Hepatocyte (in vitro differentiated cells): ENCODE measurements at regions not wholly inside any gene's neighbourhood (a gene's known extent, or its start where the extent isn't known, plus 50 kb on each side); places are given as distances from the start of the nearest gene placed in this dataset.

Experiments
- CTCF ChIP-seq: fragments of 200-600 bp; sonication (generic); IDR thresholded peaks from 2 replicates; pipeline ENCODE4 v1.5.1; 2016; ENCODE audit warnings: antibody characterized with exemption, mild to moderate bottlenecking; ENCODE audit not compliant: poor library complexity
- EZH2 ChIP-seq: fragments of 200-600 bp; sonication (generic); IDR thresholded peaks from 2 replicates; pipeline ENCODE4 v1.6.1; 2016; ENCODE audit warnings: antibody characterized with exemption, mild to moderate bottlenecking, borderline replicate concordance

GRCh38 chr4:17273047-17273446 is 238.8 kb downstream of the QDPR start:
- no peak for TF ChIP-seq EZH2
- no peak for TF ChIP-seq CTCF
